ENCODE measurements at regions not wholly inside any gene's neighbourhood (a gene's known extent, or its start where the extent isn't known, plus 50 kb on each side); places are given as distances from the start of the nearest gene placed in this dataset.

DNA sequence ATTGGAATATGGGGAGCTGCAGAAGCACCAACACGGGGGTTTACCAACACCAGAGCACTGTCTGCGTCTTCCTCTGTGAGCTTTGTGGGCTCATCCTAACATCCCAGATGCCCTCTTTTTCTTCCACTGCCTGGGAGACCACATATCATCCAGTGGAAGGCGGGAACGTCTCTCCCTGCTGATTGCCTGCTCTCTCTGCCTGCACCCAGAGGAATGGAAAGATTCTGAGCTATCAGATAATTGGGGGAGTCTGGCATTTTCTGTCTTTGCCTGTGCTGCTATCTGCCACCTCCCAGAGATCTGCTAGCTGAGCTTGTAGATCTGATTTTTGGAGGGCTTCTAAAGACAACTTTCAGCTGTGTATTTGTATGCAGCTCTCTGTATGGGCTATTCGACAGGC, 166.2 kb upstream of the PLXNA2 start:
- TF ChIP-seq POLR2AphosphoS5 (IDR thresholded peaks at IDR 0.05; ENCODE audit: low read depth) (no peak), ZNF114 (CRISPR knock-in tag; IDR thresholded peaks at IDR 0.05) (no peak), JUNB (IDR thresholded peaks at IDR 0.05; ENCODE audit: unreplicated experiment) (no peak), EZH2 (IDR thresholded peaks at IDR 0.05; ENCODE audit: low read depth, unreplicated experiment) (no peak), CREB1 (CRISPR knock-in tag; IDR thresholded peaks at IDR 0.05; ENCODE audit: low read depth) (no peak), EZH2phosphoT487 (IDR thresholded peaks at IDR 0.05; ENCODE audit: unreplicated experiment) (no peak), NANOG (IDR thresholded peaks at IDR 0.05; ENCODE audit: borderline replicate concordance) (no peak), ZNF331 (CRISPR knock-in tag; IDR thresholded peaks at IDR 0.05; ENCODE audit: low read depth) (no peak)
- TF ChIP-seq, protein P1, sequence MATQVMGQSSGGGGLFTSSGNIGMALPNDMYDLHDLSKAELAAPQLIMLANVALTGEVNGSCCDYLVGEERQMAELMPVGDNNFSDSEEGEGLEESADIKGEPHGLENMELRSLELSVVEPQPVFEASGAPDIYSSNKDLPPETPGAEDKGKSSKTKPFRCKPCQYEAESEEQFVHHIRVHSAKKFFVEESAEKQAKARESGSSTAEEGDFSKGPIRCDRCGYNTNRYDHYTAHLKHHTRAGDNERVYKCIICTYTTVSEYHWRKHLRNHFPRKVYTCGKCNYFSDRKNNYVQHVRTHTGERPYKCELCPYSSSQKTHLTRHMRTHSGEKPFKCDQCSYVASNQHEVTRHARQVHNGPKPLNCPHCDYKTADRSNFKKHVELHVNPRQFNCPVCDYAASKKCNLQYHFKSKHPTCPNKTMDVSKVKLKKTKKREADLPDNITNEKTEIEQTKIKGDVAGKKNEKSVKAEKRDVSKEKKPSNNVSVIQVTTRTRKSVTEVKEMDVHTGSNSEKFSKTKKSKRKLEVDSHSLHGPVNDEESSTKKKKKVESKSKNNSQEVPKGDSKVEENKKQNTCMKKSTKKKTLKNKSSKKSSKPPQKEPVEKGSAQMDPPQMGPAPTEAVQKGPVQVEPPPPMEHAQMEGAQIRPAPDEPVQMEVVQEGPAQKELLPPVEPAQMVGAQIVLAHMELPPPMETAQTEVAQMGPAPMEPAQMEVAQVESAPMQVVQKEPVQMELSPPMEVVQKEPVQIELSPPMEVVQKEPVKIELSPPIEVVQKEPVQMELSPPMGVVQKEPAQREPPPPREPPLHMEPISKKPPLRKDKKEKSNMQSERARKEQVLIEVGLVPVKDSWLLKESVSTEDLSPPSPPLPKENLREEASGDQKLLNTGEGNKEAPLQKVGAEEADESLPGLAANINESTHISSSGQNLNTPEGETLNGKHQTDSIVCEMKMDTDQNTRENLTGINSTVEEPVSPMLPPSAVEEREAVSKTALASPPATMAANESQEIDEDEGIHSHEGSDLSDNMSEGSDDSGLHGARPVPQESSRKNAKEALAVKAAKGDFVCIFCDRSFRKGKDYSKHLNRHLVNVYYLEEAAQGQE (IDR thresholded peaks at IDR 0.05; ENCODE audit: unreplicated experiment), result no peak
- TF ChIP-seq, protein P2, sequence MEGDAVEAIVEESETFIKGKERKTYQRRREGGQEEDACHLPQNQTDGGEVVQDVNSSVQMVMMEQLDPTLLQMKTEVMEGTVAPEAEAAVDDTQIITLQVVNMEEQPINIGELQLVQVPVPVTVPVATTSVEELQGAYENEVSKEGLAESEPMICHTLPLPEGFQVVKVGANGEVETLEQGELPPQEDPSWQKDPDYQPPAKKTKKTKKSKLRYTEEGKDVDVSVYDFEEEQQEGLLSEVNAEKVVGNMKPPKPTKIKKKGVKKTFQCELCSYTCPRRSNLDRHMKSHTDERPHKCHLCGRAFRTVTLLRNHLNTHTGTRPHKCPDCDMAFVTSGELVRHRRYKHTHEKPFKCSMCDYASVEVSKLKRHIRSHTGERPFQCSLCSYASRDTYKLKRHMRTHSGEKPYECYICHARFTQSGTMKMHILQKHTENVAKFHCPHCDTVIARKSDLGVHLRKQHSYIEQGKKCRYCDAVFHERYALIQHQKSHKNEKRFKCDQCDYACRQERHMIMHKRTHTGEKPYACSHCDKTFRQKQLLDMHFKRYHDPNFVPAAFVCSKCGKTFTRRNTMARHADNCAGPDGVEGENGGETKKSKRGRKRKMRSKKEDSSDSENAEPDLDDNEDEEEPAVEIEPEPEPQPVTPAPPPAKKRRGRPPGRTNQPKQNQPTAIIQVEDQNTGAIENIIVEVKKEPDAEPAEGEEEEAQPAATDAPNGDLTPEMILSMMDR (conservative IDR thresholded peaks at IDR 0.05; ENCODE audit: low read depth in 2 of 2), result no peak
- TF ChIP-seq, protein P3, sequence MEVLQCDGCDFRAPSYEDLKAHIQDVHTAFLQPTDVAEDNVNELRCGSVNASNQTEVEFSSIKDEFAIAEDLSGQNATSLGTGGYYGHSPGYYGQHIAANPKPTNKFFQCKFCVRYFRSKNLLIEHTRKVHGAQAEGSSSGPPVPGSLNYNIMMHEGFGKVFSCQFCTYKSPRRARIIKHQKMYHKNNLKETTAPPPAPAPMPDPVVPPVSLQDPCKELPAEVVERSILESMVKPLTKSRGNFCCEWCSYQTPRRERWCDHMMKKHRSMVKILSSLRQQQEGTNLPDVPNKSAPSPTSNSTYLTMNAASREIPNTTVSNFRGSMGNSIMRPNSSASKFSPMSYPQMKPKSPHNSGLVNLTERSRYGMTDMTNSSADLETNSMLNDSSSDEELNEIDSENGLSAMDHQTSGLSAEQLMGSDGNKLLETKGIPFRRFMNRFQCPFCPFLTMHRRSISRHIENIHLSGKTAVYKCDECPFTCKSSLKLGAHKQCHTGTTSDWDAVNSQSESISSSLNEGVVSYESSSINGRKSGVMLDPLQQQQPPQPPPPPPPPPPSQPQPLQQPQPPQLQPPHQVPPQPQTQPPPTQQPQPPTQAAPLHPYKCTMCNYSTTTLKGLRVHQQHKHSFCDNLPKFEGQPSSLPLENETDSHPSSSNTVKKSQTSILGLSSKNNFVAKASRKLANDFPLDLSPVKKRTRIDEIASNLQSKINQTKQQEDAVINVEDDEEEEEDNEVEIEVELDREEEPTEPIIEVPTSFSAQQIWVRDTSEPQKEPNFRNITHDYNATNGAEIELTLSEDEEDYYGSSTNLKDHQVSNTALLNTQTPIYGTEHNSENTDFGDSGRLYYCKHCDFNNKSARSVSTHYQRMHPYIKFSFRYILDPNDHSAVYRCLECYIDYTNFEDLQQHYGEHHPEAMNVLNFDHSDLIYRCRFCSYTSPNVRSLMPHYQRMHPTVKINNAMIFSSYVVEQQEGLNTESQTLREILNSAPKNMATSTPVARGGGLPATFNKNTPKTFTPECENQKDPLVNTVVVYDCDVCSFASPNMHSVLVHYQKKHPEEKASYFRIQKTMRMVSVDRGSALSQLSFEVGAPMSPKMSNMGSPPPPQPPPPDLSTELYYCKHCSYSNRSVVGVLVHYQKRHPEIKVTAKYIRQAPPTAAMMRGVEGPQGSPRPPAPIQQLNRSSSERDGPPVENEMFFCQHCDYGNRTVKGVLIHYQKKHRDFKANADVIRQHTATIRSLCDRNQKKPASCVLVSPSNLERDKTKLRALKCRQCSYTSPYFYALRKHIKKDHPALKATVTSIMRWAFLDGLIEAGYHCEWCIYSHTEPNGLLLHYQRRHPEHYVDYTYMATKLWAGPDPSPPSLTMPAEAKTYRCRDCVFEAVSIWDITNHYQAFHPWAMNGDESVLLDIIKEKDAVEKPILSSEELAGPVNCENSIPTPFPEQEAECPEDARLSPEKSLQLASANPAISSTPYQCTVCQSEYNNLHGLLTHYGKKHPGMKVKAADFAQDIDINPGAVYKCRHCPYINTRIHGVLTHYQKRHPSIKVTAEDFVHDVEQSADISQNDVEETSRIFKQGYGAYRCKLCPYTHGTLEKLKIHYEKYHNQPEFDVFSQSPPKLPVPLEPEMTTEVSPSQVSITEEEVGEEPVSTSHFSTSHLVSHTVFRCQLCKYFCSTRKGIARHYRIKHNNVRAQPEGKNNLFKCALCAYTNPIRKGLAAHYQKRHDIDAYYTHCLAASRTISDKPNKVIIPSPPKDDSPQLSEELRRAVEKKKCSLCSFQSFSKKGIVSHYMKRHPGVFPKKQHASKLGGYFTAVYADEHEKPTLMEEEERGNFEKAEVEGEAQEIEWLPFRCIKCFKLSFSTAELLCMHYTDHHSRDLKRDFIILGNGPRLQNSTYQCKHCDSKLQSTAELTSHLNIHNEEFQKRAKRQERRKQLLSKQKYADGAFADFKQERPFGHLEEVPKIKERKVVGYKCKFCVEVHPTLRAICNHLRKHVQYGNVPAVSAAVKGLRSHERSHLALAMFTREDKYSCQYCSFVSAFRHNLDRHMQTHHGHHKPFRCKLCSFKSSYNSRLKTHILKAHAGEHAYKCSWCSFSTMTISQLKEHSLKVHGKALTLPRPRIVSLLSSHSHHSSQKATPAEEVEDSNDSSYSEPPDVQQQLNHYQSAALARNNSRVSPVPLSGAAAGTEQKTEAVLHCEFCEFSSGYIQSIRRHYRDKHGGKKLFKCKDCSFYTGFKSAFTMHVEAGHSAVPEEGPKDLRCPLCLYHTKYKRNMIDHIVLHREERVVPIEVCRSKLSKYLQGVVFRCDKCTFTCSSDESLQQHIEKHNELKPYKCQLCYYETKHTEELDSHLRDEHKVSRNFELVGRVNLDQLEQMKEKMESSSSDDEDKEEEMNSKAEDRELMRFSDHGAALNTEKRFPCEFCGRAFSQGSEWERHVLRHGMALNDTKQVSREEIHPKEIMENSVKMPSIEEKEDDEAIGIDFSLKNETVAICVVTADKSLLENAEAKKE (CRISPR knock-in tag; IDR thresholded peaks at IDR 0.05), result no peak
- TF ChIP-seq, protein P4, sequence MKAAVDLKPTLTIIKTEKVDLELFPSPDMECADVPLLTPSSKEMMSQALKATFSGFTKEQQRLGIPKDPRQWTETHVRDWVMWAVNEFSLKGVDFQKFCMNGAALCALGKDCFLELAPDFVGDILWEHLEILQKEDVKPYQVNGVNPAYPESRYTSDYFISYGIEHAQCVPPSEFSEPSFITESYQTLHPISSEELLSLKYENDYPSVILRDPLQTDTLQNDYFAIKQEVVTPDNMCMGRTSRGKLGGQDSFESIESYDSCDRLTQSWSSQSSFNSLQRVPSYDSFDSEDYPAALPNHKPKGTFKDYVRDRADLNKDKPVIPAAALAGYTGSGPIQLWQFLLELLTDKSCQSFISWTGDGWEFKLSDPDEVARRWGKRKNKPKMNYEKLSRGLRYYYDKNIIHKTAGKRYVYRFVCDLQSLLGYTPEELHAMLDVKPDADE (IDR thresholded peaks at IDR 0.05), result no peak

Data from GM23338 (cell line).